Fibroblast of the aortic adventitia (primary cell): ENCODE measurements at regions not wholly inside any gene's neighbourhood (a gene's known extent, or its start where the extent isn't known, plus 50 kb on each side); places are given as distances from the start of the nearest gene placed in this dataset.

Experiments
- DNase-seq: peaks from one replicate; pipeline ENCODE4 v3.0.0-alpha.2; 2010; ENCODE audit warnings: low read depth
- H3K4me3 ChIP-seq: 2 replicates; pipeline ENCODE4 v1.5.1; 2011; ENCODE audit warnings: low read depth, mild to moderate bottlenecking, control low read depth, low read length, moderate library complexity
- CTCF ChIP-seq: IDR thresholded peaks from 2 replicates; pipeline ENCODE4 v1.5.1; 2011; ENCODE audit warnings: mild to moderate bottlenecking, low read length, control low read depth, inconsistent platforms; ENCODE audit not compliant: insufficient read depth

GRCh38 chr5:74155501-74155900 lies 485.0 kb downstream of the ENC1 start:
- DNase-seq: no peak
- no peak overlapping the region for H3K4me3 ChIP-seq
- no peak for TF ChIP-seq CTCF

GRCh38 chr5:74154526-74154925 lies 486.0 kb downstream of the ENC1 start:
- no peak for DNase-seq
- no peak overlapping the region for H3K4me3 ChIP-seq
- TF ChIP-seq CTCF: no peak

GRCh38 chr5:74153255-74153790 lies 487.2 kb downstream of the ENC1 start:
- DNase-seq: no peak
- H3K4me3 ChIP-seq: no peak overlapping the region
- no peak for TF ChIP-seq CTCF

GRCh38 chr5:74152625-74153254 lies 487.8 kb downstream of the ENC1 start:
- no peak overlapping the region for H3K4me3 ChIP-seq
- no peak for TF ChIP-seq CTCF
- no peak for DNase-seq

- no peak for DNase-seq
- H3K4me3 ChIP-seq: no peak overlapping the region
- TF ChIP-seq CTCF: no peak
Observed at GRCh38 chr5:74152136-74152535, 488.4 kb downstream of the ENC1 start.

GRCh38 chr5:74149395-74149794 lies 491.1 kb downstream of the ENC1 start:
- no peak overlapping the region for H3K4me3 ChIP-seq
- no peak for TF ChIP-seq CTCF
- DNase-seq: peak; percentile 96

- no peak for TF ChIP-seq CTCF
Observed at GRCh38 chr5:74148321-74148720, 492.2 kb downstream of the ENC1 start.

More at GRCh38 chr5:74148321-74148720, 492.2 kb downstream of the ENC1 start:
- no peak overlapping the region for H3K4me3 ChIP-seq
- DNase-seq: no peak
